Stimulated activated naive B cell treated with anti-CD40 and anti-IgM and Interleukin-4, amounts not matched to agents 10 μg/mL and 1 μg/mL and 100 μg/mL, for 72 hours (primary cell): ENCODE measurements at regions not wholly inside any gene's neighbourhood (a gene's known extent, or its start where the extent isn't known, plus 50 kb on each side); places are given as distances from the start of the nearest gene placed in this dataset.
"Not testable (repeated sequence)": the region's sequence is repeated elsewhere in the genome, so short reads cannot be mapped to it uniquely, and the experiment has no call there.

Experiments used
- ATAC-seq, 2 donors: fragments of 150-1000 bp; cut with Tn5 transposase; replicated peaks; 2 replicates each; pipeline ENCODE4 v1.10.0; 2021; ENCODE audit warnings: moderate library complexity in 1 of 2
- DNase-seq: peaks from one replicate; pipeline ENCODE4 v3.0.0; 2021
- H3K27ac Mint-ChIP-seq: one replicate; pipeline ENCODE4 v1.8.0; 2022; ENCODE audit warnings: mild to moderate bottlenecking, mixed read lengths
- H3K27me3 Mint-ChIP-seq, 2 donors: one replicate each; pipeline ENCODE4 v1.8.0; 2022; ENCODE audit warnings: mixed read lengths in 2 of 2
- H3K36me3 Mint-ChIP-seq, 2 donors: one replicate each; pipeline ENCODE4 v1.8.0; 2022; ENCODE audit warnings: mixed read lengths in 2 of 2, mild to moderate bottlenecking in 1 of 2
- H3K4me1 Mint-ChIP-seq, 2 donors: one replicate each; pipeline ENCODE4 v1.8.0; 2022; ENCODE audit warnings: mixed read lengths in 2 of 2, mild to moderate bottlenecking in 1 of 2
- H3K4me3 Mint-ChIP-seq, 2 donors: one replicate each; pipeline ENCODE4 v1.8.0; 2022; ENCODE audit warnings: mild to moderate bottlenecking in 2 of 2, mixed read lengths in 2 of 2, moderate library complexity in 1 of 2
- H3K9me3 Mint-ChIP-seq, 2 donors: one replicate each; pipeline ENCODE4 v1.8.0; 2022; ENCODE audit warnings: mixed read lengths in 2 of 2, mild to moderate bottlenecking in 1 of 2

DNA sequence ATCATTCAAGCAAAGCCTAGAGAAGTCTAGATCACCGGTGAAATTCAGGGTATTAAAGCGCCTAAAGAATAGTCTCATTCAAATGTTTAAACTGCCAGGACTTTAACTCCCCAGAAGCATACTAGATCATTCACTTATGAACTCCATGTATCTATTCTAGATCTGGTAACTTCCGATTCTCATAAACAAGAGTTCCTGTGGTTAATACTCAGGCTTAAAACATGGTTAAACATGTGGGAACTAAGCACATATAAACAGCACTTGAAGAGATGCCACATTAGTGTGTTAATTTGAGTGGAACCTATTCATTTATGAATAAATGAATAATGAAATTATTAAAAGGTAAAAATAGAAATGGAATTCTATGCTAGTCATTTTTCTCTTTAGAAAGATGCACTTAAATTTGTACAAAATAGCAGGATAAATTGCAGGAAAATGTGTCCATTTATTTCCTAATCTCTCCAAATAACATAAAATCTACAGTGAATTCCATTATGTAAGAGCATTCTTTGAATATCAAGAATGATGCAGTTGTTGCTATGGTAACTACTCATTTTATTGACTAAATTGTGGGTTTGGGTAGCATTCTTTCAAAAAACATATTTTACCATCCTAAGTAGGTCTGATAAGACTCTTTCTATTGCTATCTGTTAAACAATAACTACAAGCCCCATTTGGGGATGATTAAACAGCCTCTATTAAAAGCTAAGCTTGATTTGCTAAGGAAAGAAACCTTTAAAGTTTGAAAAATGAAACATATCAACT is 147.6 kb upstream of the TMEM168 start:
- H3K4me3 Mint-ChIP-seq: no peak overlapping the region
- ATAC-seq: no peak
- H3K4me1 Mint-ChIP-seq: peaks cover 19 to 48% of the 10 kb centered on the region in 2 donors
- H3K9me3 Mint-ChIP-seq: no peaks in the 10 kb centered on the region
- no peak for DNase-seq
- H3K27ac Mint-ChIP-seq: no peak overlapping the region
- peaks cover 5 to 13% of the 10 kb centered on the region in 2 donors for H3K36me3 Mint-ChIP-seq
- no peaks in the 10 kb centered on the region for H3K27me3 Mint-ChIP-seq

DNA sequence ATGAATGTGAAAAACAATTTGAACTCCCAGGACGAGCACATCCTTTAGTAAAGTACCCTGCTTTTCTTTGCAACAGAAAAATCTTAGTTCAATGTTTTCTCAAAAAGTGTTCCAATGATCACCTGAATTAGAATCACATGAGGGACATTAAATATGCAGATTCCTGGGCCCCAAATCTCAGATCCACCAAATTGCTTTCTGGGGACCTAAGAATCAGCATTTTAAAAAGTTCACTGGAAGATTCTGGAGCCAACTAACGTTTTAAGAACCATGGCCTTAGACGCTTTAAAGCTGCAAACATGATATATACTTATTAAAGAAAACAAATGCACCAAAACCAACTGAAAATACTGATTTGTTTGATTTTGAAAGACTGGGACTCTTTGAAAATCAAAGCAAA is 143.4 kb upstream of the TMEM168 start:
- no peak for DNase-seq
- ATAC-seq: no peak
- no peak overlapping the region for H3K27ac Mint-ChIP-seq
- H3K36me3 Mint-ChIP-seq: peaks cover 7 to 18% of the 10 kb centered on the region in 2 donors
- peaks cover 9 to 47% of the 10 kb centered on the region in 2 donors for H3K4me1 Mint-ChIP-seq
- H3K9me3 Mint-ChIP-seq: no peaks in the 10 kb centered on the region
- H3K4me3 Mint-ChIP-seq: no peak overlapping the region
- H3K27me3 Mint-ChIP-seq: no peaks in the 10 kb centered on the region

DNA sequence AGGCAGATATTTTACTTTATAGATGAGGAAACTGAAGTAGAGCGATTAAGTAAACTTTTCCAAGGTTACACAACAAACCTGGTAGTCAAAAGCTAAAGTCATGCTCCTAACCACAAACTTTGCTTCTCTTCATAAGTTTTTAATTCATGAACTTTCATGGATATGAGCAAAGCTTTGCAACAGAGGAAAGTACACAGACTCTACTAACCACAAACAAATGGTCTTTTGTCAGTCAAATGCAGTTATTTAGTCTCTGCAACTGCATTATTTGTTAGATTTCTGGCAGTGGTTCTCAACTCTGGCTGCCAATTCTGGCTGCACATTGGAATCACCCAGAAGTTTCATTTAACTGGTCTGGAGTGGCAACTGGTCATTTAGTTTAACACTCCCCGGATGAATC is 140.6 kb upstream of the TMEM168 start:
- peaks cover 7 to 14% of the 10 kb centered on the region in 2 donors for H3K36me3 Mint-ChIP-seq
- no peak overlapping the region for H3K4me3 Mint-ChIP-seq
- peaks cover 6 to 34% of the 10 kb centered on the region in 2 donors for H3K4me1 Mint-ChIP-seq
- ATAC-seq (no peak), DNase-seq (no peak)
- no peaks in the 10 kb centered on the region for H3K27me3 Mint-ChIP-seq
- no peak overlapping the region for H3K27ac Mint-ChIP-seq
- no peaks in the 10 kb centered on the region for H3K9me3 Mint-ChIP-seq

DNA sequence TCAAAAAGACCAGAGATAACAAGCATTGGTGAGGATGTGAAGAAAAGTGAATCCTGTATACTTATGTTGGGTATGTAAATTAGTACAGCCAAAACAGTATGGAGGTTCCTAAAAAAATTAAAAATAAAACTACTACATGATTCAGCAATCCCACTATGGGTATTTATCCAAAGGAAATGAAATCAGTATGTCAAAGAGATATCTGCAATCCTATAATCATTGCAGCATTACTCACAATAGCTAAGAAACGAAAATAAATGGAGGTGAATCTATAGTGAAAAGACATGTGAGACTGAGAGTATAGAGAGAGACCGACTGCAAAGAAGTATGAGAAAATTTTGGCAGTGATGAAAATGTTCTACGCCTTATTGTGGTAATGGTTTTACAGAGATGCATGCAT is 139.2 kb upstream of the TMEM168 start:
- DNase-seq (no peak), ATAC-seq (no peak)
- no peak overlapping the region for H3K27ac Mint-ChIP-seq
- no peak overlapping the region for H3K4me3 Mint-ChIP-seq
- peaks cover 6 to 28% of the 10 kb centered on the region in 2 donors for H3K4me1 Mint-ChIP-seq
- no peaks in the 10 kb centered on the region for H3K9me3 Mint-ChIP-seq
- H3K36me3 Mint-ChIP-seq: peaks cover 5 to 9% of the 10 kb centered on the region in 2 donors
- H3K27me3 Mint-ChIP-seq: no peaks in the 10 kb centered on the region

DNA sequence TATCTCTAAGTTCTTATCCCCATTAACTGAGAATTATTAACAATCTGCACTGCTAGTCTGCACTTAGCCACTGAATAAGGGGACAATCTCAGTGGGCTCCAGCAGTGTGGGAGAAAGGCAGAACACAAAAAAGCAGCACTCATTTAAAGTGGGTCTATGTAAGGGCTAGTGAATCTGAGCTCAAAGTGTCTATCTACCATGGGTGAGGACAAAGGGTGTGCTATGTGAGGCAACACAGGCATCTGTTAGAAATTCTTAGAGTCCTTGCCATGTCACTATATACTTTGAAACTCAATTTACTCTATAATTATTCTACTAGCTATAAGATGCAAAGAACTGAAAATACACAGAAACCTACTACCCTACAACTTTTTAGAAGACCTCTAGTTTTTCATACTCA is 135.8 kb upstream of the TMEM168 start:
- peaks cover 9 to 12% of the 10 kb centered on the region in 2 donors for H3K36me3 Mint-ChIP-seq
- H3K4me1 Mint-ChIP-seq: peaks cover 2 to 14% of the 10 kb centered on the region in 2 donors
- DNase-seq: no peak
- no peak overlapping the region for H3K27ac Mint-ChIP-seq
- H3K27me3 Mint-ChIP-seq: no peaks in the 10 kb centered on the region
- H3K4me3 Mint-ChIP-seq: no peak overlapping the region
- ATAC-seq: no peak
- H3K9me3 Mint-ChIP-seq: no peaks in the 10 kb centered on the region

DNA sequence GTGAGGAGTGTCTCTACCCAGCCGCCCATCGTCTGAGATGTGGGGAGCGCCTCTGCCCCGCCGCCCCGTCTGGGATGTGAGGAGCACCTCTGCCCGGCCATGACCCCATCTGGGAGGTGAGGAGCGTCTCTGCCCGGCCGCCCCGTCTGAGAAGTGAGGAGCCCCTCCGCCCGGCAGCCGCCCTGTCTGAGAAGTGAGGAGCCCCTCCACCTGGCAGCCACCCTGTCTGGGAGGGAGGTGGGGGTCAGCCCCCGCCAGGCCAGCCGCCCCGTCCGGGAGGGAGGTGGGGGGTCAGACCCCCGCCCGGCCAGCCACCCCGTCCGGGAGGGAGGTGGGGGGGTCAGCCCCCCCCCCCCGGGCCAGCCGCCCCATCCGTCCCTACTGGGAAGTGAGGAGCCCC is 132.4 kb upstream of the TMEM168 start:
- H3K27me3 Mint-ChIP-seq, H3K4me3 Mint-ChIP-seq, H3K27ac Mint-ChIP-seq, H3K9me3 Mint-ChIP-seq, DNase-seq, H3K36me3 Mint-ChIP-seq, H3K4me1 Mint-ChIP-seq, ATAC-seq: not testable (repeated sequence)

DNA sequence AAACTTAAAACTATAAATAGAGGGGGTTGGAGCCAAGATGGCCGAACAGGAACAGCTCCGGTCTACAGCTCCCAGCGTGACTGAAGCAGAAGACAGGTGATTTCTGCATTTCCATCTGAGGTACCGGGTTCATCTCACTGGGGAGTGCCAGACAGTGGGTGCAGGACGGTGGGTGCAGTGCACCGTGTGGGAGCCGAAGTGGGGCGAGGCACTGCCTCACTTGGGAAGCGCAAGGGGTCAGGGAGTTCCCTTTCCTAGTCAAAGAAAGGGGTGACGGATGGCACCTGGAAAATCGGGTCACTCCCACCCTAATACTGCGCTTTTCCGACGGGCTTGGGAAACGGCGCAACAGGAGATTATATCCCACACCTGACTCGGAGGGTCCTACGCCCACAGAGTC is 126.2 kb upstream of the TMEM168 start:
- not testable (repeated sequence) for ATAC-seq, H3K4me1 Mint-ChIP-seq, H3K4me3 Mint-ChIP-seq, DNase-seq, H3K27ac Mint-ChIP-seq, H3K9me3 Mint-ChIP-seq, H3K27me3 Mint-ChIP-seq
- peaks cover 19 to 26% of the 10 kb centered on the region in 2 donors for H3K36me3 Mint-ChIP-seq

DNA sequence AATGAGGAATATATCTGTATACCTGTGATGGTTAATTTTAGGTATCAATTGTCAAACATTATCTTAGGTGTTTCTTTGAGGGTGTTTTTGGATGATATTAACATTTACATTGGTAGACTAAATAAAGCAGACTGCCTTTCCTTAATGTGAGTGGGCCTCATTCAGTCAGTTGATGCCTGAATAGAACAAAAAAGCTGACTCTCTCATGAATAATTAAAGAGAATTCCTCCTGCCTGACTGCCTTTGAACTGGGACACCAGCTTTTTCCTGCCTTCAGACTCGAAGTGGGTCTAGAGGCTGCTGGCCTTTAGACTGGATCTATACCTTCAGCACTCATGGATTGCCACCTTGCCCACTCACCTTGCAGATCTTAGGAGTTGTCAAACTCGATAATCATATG is 117.9 kb upstream of the TMEM168 start:
- no peak for DNase-seq
- Mint-ChIP-seq H3K9me3 (peaks cover 9 to 12% of the 10 kb centered on the region in 2 donors), H3K4me1 (peaks cover 4 to 7% of the 10 kb centered on the region in 2 donors), H3K4me3 (no peak overlapping the region), H3K27me3 (no peaks in the 10 kb centered on the region), H3K36me3 (peaks cover 23 to 57% of the 10 kb centered on the region in 2 donors), H3K27ac (no peak overlapping the region)
- ATAC-seq: no peak

DNA sequence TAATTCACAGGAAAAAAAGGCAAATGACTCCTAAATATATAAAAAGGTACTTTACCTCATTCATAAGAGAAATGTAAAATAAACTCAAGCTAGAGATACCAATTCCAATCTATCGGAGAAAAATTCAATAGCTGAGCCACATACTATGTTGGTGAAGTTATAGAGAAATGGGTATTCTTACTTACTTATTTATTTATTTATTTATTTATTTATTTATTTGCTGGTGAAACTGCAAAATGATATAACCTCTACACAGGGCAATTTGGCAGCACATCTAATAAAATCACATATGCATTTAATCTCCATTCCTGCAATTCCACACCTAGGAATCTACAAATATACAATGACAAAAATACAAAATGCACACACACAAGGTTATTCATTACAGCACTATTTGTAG is 117.5 kb upstream of the TMEM168 start:
- Mint-ChIP-seq H3K27ac (no peak overlapping the region), H3K36me3 (peaks cover 21 to 53% of the 10 kb centered on the region in 2 donors), H3K4me1 (peaks cover 4 to 7% of the 10 kb centered on the region in 2 donors), H3K4me3 (no peak overlapping the region), H3K27me3 (no peaks in the 10 kb centered on the region), H3K9me3 (peaks cover 9 to 12% of the 10 kb centered on the region in 2 donors)
- no peak for DNase-seq
- no peak for ATAC-seq

DNA sequence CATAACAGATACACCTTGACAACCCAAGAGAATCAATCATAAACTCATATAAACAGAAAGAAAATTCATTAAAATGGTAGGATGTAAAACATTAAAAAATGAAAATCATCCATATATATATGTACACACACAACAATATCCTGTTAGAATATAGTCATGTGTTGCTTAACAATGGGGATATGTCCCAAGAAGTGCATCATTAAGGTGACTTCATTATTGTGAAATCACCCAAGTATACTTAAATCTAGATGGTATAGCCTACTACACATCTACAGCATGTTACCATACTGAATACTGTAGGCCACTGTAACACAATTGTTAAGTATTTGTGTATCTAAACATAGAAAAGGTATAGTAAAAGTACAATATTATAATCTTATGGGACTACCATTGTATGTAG is 115.8 kb upstream of the TMEM168 start:
- no peak overlapping the region for H3K4me3 Mint-ChIP-seq
- DNase-seq: no peak
- no peak for ATAC-seq
- H3K27ac Mint-ChIP-seq: no peak overlapping the region
- no peaks in the 10 kb centered on the region for H3K27me3 Mint-ChIP-seq
- H3K4me1 Mint-ChIP-seq: peaks cover 4 to 7% of the 10 kb centered on the region in 2 donors
- peaks cover 5 to 10% of the 10 kb centered on the region in 2 donors for H3K9me3 Mint-ChIP-seq
- H3K36me3 Mint-ChIP-seq: peaks cover 16 to 42% of the 10 kb centered on the region in 2 donors

DNA sequence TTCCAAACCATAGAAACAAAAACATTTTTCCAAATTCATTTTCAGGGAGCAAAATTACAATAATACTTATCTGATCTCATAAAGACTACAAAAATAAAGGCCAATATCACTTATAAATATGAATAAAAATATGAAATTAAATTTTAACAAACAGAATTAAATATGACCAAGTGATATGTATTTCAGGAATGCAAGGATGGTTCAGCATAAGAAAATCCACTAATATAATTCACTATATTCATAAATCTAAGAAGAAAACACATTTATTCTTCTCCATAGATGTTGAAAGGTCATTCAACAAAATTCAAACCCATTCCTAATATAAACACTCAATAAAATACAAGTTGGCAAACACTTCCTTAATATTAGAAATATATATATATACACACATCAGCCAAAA is 115.2 kb upstream of the TMEM168 start:
- no peak overlapping the region for H3K4me3 Mint-ChIP-seq
- ATAC-seq: no peak

DNA sequence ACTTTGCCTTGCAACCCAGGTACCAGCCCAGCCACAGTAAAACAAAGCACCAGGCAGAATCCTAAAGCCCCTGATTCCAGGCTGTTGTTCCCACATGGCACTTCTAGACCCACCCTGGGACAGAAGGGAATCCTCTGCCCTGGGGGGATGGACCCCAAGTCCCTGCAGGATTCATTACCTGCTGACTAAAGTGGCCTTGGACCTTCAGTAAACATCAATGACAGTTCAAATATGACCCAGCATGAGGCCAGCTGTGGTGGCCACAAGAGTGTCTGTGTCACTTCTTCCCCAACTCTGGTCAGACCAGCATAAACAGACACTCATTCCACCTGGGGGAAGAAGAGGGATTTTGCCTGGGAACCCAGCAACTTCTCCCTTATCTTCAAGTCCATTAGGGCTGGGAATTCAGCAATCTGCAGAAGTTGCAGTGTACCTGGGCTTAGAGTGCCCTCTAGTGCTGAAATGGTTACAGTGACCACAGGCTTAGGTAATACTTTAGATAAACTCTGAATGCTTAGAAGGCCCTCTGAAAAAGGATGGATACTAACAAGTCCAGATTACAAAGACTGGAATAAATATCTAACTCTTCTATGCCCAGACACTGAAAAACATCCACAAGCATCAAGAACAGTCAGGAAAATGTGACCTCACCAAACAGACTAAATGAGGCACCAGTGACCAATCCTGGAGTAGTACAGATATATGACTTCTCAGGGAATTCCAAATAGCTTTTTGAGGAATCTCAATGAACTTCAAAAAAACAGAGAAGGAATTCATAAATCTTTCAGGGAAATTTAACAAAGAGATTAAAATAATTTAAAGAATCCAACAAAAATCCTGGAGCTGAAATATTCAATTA is 108.5 kb upstream of the TMEM168 start:
- ATAC-seq: peak; percentile 78 to 83
- Mint-ChIP-seq H3K4me1 (peaks cover 2 to 16% of the 10 kb centered on the region in 2 donors), H3K9me3 (peaks cover 0 to 5% of the 10 kb centered on the region in 2 donors), H3K27me3 (no peaks in the 10 kb centered on the region), H3K36me3 (peaks cover 14 to 25% of the 10 kb centered on the region in 2 donors), H3K4me3 (no peak overlapping the region), H3K27ac (no peak overlapping the region)
- peak; percentile 23 for DNase-seq

More for the DNA sequence above, 115.2 kb upstream of the TMEM168 start:
- no peak for DNase-seq
- Mint-ChIP-seq H3K36me3 (peaks cover 12 to 38% of the 10 kb centered on the region in 2 donors), H3K9me3 (peaks cover 5 to 10% of the 10 kb centered on the region in 2 donors), H3K27ac (no peak overlapping the region), H3K4me1 (peaks cover 4 to 7% of the 10 kb centered on the region in 2 donors), H3K27me3 (no peaks in the 10 kb centered on the region)

DNA sequence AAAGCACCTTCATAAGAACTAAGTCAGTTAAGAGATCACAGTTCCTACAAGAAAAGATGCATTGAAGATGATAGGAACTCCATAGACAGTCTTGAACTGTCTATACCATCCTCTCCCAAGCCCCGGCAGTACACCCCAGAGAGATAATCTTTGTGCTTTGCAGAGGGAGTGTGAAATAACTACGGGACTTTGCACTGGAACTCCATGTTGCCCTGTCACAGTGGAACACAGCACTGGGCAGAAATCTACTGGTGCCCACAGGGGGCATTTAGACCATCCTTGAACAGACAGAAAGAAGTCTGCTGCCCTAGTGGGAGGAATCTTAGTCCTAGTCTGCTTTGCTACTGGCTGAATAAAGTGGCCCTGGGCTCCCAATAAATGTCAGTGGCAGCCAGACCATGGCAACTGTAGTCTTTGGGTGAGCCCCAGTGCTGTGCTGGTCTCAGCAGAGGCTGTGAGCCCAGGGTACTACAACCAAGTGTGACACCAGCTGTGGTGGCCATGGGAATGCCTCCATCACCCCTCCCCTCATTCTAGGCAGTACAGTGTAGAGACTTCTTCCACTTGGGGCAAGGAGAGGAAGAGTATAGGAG is 107.7 kb upstream of the TMEM168 start:
- Mint-ChIP-seq H3K9me3 (peaks cover 0 to 5% of the 10 kb centered on the region in 2 donors), H3K27ac (no peak overlapping the region), H3K4me3 (no peak overlapping the region), H3K4me1 (peaks cover 0 to 11% of the 10 kb centered on the region in 2 donors), H3K27me3 (no peaks in the 10 kb centered on the region), H3K36me3 (peaks cover 16 to 28% of the 10 kb centered on the region in 2 donors)
- ATAC-seq (peak in 1 of 2 donors; percentile 27), DNase-seq (no peak)

DNA sequence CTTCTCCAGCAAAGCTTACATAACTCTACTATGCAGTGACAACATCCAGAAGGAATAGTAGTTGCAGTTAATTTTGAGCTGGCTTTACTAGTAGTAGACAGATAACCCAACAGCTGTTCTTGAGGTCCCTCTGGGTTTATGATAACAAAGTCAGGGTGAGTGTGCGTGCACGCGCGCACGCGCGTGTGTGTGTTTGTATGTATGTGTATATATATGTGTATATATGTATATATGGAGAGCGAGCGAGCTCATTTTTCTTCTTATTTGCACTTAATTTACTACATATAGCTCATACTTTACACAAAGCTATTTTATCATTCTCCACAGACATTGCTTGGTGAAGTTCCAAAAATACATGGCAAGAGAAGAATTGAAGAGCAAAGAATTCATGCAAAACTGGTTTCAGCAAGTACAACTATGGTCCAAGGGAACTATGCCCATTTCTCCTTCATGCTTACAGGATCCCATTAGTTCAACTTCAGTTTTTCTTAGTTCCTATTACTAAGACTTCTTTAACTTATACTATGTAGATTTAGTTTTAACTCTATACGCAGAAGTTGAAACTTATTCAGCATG is 105.9 kb upstream of the TMEM168 start:
- H3K36me3 Mint-ChIP-seq: peaks cover 16 to 33% of the 10 kb centered on the region in 2 donors
- no peak overlapping the region for H3K27ac Mint-ChIP-seq
- DNase-seq (no peak), ATAC-seq (no peak)
- peaks cover 1 to 11% of the 10 kb centered on the region in 2 donors for H3K4me1 Mint-ChIP-seq
- H3K4me3 Mint-ChIP-seq: no peak overlapping the region
- peaks cover 0 to 5% of the 10 kb centered on the region in 2 donors for H3K9me3 Mint-ChIP-seq
- H3K27me3 Mint-ChIP-seq: no peaks in the 10 kb centered on the region
